B cell (primary cell): ENCODE measurements at regions not wholly inside any gene's neighbourhood (a gene's known extent, or its start where the extent isn't known, plus 50 kb on each side); places are given as distances from the start of the nearest gene placed in this dataset.

Experiments used
- ATAC-seq: fragments of 200-7000 bp; cut with Tn5 transposase; one replicate; pipeline ENCODE4 v1.10.0; 2021; ENCODE audit warnings: low read depth, mild to moderate bottlenecking, moderate number of reproducible peaks, moderate library complexity
- CTCF ChIA-PET: fragments of 350-600 bp; sonication (Branson Sonifier 250); formaldehyde crosslinking; loops from one replicate; lab custom pipeline; 2021; ENCODE audit warnings: antibody characterized with exemption, inconsistent platforms; lab: Charles Lee
- POLR2A ChIA-PET: fragments of 350-600 bp; sonication (Branson Sonifier 250); formaldehyde crosslinking; loops from one replicate; lab custom pipeline; 2021; ENCODE audit warnings: antibody characterized with exemption; lab: Charles Lee
- DNase-seq: peaks from one replicate; pipeline ENCODE4 v3.0.0; 2013
- H2AFZ ChIP-seq: 2 replicates; pipeline ENCODE4 v1.6.1; 2012; ENCODE audit warnings: mild to moderate bottlenecking, low read depth, low read length; ENCODE audit not compliant: insufficient read depth, poor library complexity, severe bottlenecking
- H3K27ac ChIP-seq, 2 donors: 1 replicate in 1 of 2; 2 replicates in 1 of 2; pipeline ENCODE4 v1.5.1; 2012 to 2013; ENCODE audit warnings: low read length in 2 of 2, mild to moderate bottlenecking in 2 of 2, moderate library complexity in 1 of 2
- H3K27me3 ChIP-seq, 4 experiments: fragments of 200-600 bp in 1 of 4; sonication (generic) in 1 of 4; replicated peaks in 1 of 4; 1 replicate in 2 of 4; 2 replicates in 2 of 4; pipeline versions ENCODE4 v1.6.1 to v1.7.0; 2013 to 2016; ENCODE audit warnings: low read length in 3 of 4, mild to moderate bottlenecking in 2 of 4, mixed read lengths in 1 of 4, moderate library complexity in 1 of 4; ENCODE audit not compliant: insufficient read depth in 4 of 4, control insufficient read depth in 3 of 4; ENCODE audit errors: control extremely low read depth in 1 of 4
- H3K36me3 ChIP-seq, 2 experiments: replicated peaks in 1 of 2; 1 replicate in 1 of 2; 2 replicates in 1 of 2; pipeline versions ENCODE4 v1.6.1 to v1.7.1; 2013; ENCODE audit warnings: low read length in 1 of 2; ENCODE audit not compliant: insufficient read depth in 2 of 2, control insufficient read depth in 1 of 2; ENCODE audit errors: control extremely low read depth in 1 of 2, extremely low read depth in 1 of 2
- H3K4me1 ChIP-seq, 2 donors: fragments of 200-600 bp in 1 of 2; sonication (generic) in 1 of 2; 1 replicate in 1 of 2; 2 replicates in 1 of 2; pipeline versions ENCODE4 v1.5.1 to v1.6.1; 2013 to 2017; ENCODE audit warnings: low read length in 2 of 2; ENCODE audit not compliant: control insufficient read depth in 2 of 2, insufficient read depth in 2 of 2
- H3K4me2 ChIP-seq: replicated peaks from 2 replicates; pipeline ENCODE3; 2012; ENCODE audit warnings: mild to moderate bottlenecking, low read depth, low read length; ENCODE audit not compliant: poor library complexity, severe bottlenecking
- H3K4me3 ChIP-seq, 5 experiments: fragments of 200-600 bp in 1 of 5; sonication (generic) in 1 of 5; 1 replicate in 3 of 5; 2 replicates in 2 of 5; pipeline versions ENCODE4 v1.5.1 to v1.7.0; 2011 to 2016; ENCODE audit warnings: low read length in 4 of 5, mild to moderate bottlenecking in 4 of 5, low read depth in 2 of 5, control low read depth in 1 of 5, moderate library complexity in 1 of 5; ENCODE audit not compliant: insufficient read depth in 1 of 5; ENCODE audit errors: control extremely low read depth in 1 of 5, extremely low read depth in 1 of 5
- H3K79me2 ChIP-seq: fragments of 200-600 bp; sonication (generic); one replicate; pipeline ENCODE4 v1.6.0; 2016; ENCODE audit warnings: low read length; ENCODE audit not compliant: control insufficient read depth, insufficient read depth
- H3K9ac ChIP-seq: fragments of 200-600 bp; sonication (generic); 2 replicates; pipeline ENCODE4 v1.6.1; 2017; ENCODE audit warnings: mild to moderate bottlenecking, low read length, moderate library complexity
- H3K9me3 ChIP-seq, 3 donors: one replicate each; pipeline versions ENCODE4 v1.6.1 to v1.7.1; 2013; ENCODE audit warnings: low read length in 2 of 3; ENCODE audit not compliant: control insufficient read depth in 2 of 3, insufficient read depth in 1 of 3; ENCODE audit errors: control extremely low read depth in 1 of 3
- H4K20me1 ChIP-seq: 2 replicates; pipeline ENCODE4 v1.6.0; 2012; ENCODE audit warnings: mild to moderate bottlenecking, low read length; ENCODE audit not compliant: insufficient read depth, control insufficient read depth, poor library complexity, severe bottlenecking
- H3K27ac Mint-ChIP-seq: one replicate; pipeline ENCODE4 v1.8.0; 2021; ENCODE audit warnings: mixed read lengths
- H3K27me3 Mint-ChIP-seq: one replicate; pipeline ENCODE4 v1.8.0; 2021; ENCODE audit warnings: mixed read lengths
- H3K4me1 Mint-ChIP-seq: one replicate; pipeline ENCODE4 v1.8.0; 2021; ENCODE audit warnings: mixed read lengths
- H3K4me3 Mint-ChIP-seq: one replicate; pipeline ENCODE4 v1.8.0; 2021; ENCODE audit warnings: mixed read lengths
- H3K9me3 Mint-ChIP-seq: one replicate; pipeline ENCODE4 v1.8.0; 2022; ENCODE audit warnings: mixed read lengths; ENCODE audit not compliant: insufficient read depth
- EZH2 ChIP-seq: IDR thresholded peaks from 2 replicates; pipeline ENCODE4 v1.6.1; 2012; ENCODE audit warnings: borderline replicate concordance, low read depth, mild to moderate bottlenecking, moderate library complexity, low read length; ENCODE audit not compliant: insufficient read depth, poor library complexity, severe bottlenecking
- WGBS: methylation state at CpG from one replicate; pipeline ENCODE4 v1.1.5; 2013; ENCODE audit warnings: missing lambda C conversion rate; ENCODE audit not compliant: insufficient coverage; 5-methylcytosine and 5-hydroxymethylcytosine counted together
- intact Hi-C: fragments of 100-400 bp; cut with micrococcal nuclease; formaldehyde crosslinking; loops from one replicate; pipeline ENCODE4 v1.10.0; 2022
- TF ChIP-seq, protein P1 (sequence below): fragments of 200-600 bp; IDR thresholded peaks from one replicate; pipeline ENCODE4 v1.8.0; 2022; ENCODE audit warnings: antibody characterized with exemption, mild to moderate bottlenecking

- Histone ChIP-seq H3K4me1 (peaks cover 0 to 13% of the 10 kb centered on the region in 2 donors), H3K9me3 (peaks cover 0 to 1% (median 0%) of the 10 kb centered on the region in 3 donors), H3K27me3 (no peaks in the 10 kb centered on the region), H3K36me3 (no peaks in the 10 kb centered on the region), H3K4me2 (no peak overlapping the region), H3K9ac (no peak overlapping the region), H2AFZ (no peak overlapping the region), H4K20me1 (no peaks in the 10 kb centered on the region), H3K79me2 (no peaks in the 10 kb centered on the region), H3K4me3 (no peak overlapping the region), H3K27ac (no peak overlapping the region)
- ATAC-seq: no peak
- H3K27ac Mint-ChIP-seq: no peak overlapping the region
- H3K9me3 Mint-ChIP-seq: no peaks in the 10 kb centered on the region
- DNase-seq: no peak
- intact Hi-C loops: no loop called here
- TF ChIP-seq EZH2: no peak
- TF ChIP-seq, protein P1, sequence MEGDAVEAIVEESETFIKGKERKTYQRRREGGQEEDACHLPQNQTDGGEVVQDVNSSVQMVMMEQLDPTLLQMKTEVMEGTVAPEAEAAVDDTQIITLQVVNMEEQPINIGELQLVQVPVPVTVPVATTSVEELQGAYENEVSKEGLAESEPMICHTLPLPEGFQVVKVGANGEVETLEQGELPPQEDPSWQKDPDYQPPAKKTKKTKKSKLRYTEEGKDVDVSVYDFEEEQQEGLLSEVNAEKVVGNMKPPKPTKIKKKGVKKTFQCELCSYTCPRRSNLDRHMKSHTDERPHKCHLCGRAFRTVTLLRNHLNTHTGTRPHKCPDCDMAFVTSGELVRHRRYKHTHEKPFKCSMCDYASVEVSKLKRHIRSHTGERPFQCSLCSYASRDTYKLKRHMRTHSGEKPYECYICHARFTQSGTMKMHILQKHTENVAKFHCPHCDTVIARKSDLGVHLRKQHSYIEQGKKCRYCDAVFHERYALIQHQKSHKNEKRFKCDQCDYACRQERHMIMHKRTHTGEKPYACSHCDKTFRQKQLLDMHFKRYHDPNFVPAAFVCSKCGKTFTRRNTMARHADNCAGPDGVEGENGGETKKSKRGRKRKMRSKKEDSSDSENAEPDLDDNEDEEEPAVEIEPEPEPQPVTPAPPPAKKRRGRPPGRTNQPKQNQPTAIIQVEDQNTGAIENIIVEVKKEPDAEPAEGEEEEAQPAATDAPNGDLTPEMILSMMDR: no peak
- peaks cover 15% of the 10 kb centered on the region for H3K4me1 Mint-ChIP-seq
- H3K27me3 Mint-ChIP-seq: peaks cover 5% of the 10 kb centered on the region
- no CpG with 5 or more reads among the region's 3 CpGs for WGBS
- ChIA-PET POLR2A (no interaction called here), CTCF (no interaction called here)
- H3K4me3 Mint-ChIP-seq: no peak overlapping the region
Measured at GRCh38 chr2:181197140-181197760, 216.8 kb downstream of the UBE2E3 start.

DNA sequence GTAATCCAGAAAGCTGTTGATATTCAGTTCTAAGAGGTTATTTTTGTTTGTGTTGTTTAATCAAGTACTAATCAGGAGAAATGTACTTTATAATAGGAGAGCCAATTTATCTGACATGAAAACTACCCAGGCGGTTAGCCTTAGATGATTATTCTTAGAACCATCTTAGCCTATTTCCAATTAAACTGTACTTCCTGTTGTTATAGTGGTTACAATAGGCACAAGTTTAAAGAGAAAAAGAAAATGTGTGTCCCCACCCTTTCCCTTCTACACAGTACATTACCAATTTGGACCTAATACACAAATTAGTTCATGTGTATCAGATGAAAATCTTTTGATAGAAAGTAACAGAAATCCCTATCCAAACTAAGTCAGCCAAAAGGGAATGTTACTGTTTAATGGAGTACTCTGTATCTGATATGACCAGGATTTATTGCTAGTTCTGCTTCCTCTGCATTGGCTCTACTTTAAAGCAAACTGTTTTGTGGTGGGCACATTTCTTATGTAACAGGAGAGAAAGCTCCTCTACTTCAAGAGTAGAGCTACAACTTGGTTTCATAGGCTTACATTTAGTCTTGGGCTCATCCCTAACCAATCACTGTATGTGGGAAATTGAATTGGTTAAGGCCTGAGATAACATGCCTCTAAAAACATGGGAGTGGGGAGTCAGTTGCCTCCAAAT, 217.9 kb downstream of the UBE2E3 start:
- peak overlapping the region; percentile 18 for H3K9ac ChIP-seq
- H3K4me3 ChIP-seq: no peak overlapping the region
- ChIA-PET CTCF (no interaction called here), POLR2A (no interaction called here)
- Mint-ChIP-seq H3K4me1 (peaks cover 15% of the 10 kb centered on the region), H3K9me3 (no peaks in the 10 kb centered on the region), H3K4me3 (no peak overlapping the region), H3K27ac (no peak overlapping the region), H3K27me3 (peaks cover 5% of the 10 kb centered on the region)
- intact Hi-C loops: no loop called here
- peaks cover 0 to 1% (median 0%) of the 10 kb centered on the region in 3 donors for H3K9me3 ChIP-seq
- no peaks in the 10 kb centered on the region for H3K36me3 ChIP-seq
- DNase-seq (no peak), ATAC-seq (no peak)
- H3K79me2 ChIP-seq: no peaks in the 10 kb centered on the region
- no CpG with 5 or more reads among the region's 1 CpG for WGBS
- peak overlapping the region; percentile 28 for H3K4me2 ChIP-seq
- H3K27me3 ChIP-seq: no peaks in the 10 kb centered on the region
- H3K4me1 ChIP-seq: peaks cover 0 to 13% of the 10 kb centered on the region in 2 donors
- no peak overlapping the region for H2AFZ ChIP-seq
- H4K20me1 ChIP-seq: no peaks in the 10 kb centered on the region
- TF ChIP-seq, protein P1: no peak
- TF ChIP-seq EZH2: no peak
- H3K27ac ChIP-seq: no peak overlapping the region
